Germinal center (tissue), 1 donor: ENCODE measurements at regions not wholly inside any gene's neighbourhood (a gene's known extent, or its start where the extent isn't known, plus 50 kb on each side); places are given as distances from the start of the nearest gene placed in this dataset.
"Not testable (repeated sequence)": the region's sequence is repeated elsewhere in the genome, so short reads cannot be mapped to it uniquely, and the experiment has no call there.

Experiments
- DNase-seq: peaks from one replicate; pipeline ENCODE4 v3.0.0; 2012; ENCODE audit warnings: mixed read lengths, low spot score

- DNase-seq, result no peak
These were observed 174.8 kb downstream of the LACC1 start for GRCh38 chr13:44054525-44054924.

GRCh38 chr13:44055681-44056080 is 176.0 kb downstream of the LACC1 start:
- DNase-seq, result not testable (repeated sequence)

GRCh38 chr13:44058067-44058466 is 178.4 kb downstream of the LACC1 start:
- DNase-seq, result no peak

DNA sequence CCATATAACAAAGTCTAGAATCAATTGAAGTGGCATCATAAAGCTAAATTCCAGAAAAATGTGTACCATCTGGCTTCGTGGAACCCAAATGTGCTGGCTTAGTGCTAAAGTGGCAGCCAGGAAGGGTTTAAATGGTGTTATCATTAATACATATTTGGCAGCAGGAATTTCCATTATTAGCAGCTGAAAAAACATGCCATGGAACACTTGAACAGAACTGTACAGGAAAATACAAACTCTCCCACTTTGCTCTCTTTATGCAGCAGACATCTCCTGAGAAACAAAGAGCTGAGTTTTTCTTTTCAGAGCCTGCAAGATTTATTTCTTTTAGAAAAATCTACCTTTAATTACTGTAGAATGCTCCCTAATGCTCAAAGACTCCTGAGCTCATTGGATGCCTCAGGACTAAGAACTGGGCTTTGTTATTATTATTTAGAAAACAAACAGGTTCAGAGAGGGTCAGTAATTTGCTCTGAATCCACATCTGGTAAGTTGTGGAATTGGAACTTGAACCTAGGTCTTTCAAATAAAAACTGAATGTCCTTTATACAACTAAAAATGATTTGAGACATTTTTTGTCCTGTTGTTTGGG is 179.0 kb downstream of the LACC1 start:
- DNase-seq, result no peak

GRCh38 chr13:44061876-44062275 is 182.2 kb downstream of the LACC1 start:
- DNase-seq, result no peak

DNA sequence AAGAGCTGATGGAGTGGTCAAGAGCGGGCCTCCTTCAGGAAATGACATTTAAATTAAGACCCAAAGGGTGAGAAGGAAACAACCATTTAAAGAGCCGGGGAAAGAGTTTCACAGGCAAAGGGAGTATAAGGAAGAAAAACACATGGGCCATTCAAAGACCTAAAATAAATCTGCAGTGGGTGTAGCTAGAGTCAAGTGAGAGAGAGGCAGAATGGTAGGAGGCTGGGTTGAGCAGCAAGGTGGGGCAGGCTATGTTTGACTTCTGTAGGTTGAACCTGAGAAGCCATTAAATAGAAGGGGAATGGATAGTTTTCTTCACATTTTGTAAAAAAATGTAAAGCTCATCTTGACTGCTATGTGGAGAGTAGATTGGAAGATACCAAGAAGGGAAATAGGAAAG is 183.8 kb downstream of the LACC1 start:
- no peak for DNase-seq

- DNase-seq, result no peak
These were observed 184.2 kb downstream of the LACC1 start for GRCh38 chr13:44063881-44064280.

DNA sequence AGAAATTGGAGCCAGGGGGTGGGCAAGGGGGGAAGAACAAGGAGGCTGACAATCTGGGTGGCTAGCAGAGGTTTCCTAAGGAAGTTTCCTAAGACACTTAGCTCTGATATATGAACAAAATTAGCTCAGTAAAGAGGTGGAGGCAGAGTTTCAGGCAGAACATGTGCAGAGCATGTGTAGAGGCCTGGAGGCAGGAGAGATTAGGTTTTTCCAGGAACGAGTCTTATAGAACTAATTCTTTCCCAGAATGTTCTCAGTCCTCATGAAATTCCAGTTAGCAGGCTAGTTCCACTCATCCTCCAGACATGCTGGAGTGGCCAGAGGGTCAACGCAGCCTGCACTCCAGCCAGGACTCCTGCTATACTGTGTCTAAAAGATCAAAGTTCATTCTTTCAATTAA is 184.7 kb downstream of the LACC1 start:
- DNase-seq, result no peak

- no peak for DNase-seq
These were observed 188.5 kb downstream of the LACC1 start for GRCh38 chr13:44068169-44068568.

DNA sequence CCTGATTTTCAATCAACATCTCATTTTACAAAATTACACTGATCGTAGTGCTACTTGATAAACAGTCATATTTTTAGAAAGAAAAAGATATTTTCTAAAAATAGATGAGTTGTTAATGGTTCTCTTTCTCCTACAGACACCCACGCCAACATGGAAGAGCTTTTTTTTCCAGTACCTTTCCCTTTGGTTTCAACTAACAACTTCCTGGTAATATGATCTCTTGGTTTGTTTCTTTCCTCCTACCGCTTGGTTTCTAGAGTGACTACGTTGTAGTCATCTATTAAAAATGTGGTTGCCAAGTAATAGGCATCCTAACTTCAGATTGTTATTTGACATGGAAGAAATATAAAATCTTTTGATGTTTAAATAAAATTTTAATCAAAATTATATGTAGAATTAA is 189.0 kb downstream of the LACC1 start:
- no peak for DNase-seq

DNA sequence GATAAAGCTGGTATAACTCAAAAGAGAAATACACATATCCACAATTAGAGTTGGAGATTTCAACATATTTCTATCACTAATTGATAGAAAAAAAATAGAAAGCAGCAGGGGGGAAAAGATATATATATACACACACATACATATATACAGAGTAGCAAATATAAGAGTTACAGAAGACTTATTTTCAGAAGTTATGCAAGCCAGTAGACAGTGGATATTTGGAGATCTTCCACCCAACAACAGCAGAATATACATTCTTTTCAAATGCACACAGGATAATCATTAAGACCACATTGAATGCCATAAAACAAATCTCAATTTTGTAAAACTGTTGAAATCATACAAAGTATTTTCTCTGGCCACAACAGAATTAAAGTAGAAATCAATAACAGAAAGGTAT is 192.8 kb downstream of the LACC1 start:
- no peak for DNase-seq

DNA sequence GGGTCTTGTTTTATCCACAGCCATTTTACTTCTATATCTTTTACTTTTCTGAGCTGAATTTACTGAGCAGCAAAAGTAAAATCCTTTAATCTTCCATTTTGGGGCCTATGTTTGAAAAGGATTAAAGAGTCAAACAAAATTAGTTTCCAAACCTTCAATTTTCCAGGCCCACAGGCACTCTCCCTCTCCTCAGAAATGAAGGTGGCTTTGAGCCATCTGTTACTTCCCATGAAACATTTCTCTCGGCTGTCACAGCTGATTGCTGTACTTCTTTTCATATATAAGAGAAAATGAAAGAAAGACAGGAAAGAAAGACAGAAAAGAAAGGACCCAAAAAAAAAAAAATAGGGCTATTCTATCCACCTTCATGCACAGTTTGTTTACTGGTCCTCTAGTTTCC is 194.9 kb downstream of the LACC1 start:
- DNase-seq, result no peak

- no peak for DNase-seq
These were observed 195.4 kb downstream of the LACC1 start for GRCh38 chr13:44075113-44075512.

- DNase-seq, result no peak
These were observed 199.2 kb downstream of the LACC1 start for GRCh38 chr13:44078806-44079376.

DNA sequence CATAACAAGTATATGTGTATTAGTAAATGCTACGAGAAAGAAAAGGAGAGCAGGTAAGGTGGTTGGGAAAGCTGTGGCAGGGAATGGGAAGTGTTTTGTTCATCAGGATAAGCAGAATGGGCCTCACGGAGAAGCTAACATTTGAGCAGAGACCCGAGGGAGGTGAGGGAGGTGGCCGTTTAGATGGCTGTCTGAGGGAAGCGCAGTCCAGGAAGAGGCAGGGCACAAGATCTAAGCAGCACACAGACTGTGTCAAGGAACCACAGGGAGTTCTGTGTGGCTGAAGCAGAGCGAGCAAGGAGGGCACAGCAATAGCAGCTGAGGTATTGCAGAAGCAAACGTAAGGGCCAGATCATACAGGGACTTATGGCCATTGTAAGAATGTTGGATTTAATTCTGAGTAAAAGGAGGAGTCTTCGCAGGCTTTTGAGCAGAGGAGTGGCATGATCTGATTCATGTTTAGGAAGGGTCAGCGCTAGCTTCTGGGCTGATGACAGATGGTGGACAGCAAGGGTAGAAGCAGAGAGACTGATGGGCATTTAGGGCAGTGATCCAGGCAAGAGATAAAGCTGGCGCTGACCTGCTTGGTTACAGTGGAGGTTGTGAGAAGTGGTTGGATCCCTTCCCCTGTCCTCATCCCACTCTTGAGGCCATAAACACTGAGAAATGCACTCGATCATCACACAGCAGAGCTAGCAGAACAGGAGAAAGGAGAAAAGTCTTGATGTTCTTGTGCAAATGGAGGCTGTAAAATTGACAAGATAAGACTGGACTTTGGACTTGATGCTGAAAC is 199.9 kb downstream of the LACC1 start:
- DNase-seq, result no peak

DNA sequence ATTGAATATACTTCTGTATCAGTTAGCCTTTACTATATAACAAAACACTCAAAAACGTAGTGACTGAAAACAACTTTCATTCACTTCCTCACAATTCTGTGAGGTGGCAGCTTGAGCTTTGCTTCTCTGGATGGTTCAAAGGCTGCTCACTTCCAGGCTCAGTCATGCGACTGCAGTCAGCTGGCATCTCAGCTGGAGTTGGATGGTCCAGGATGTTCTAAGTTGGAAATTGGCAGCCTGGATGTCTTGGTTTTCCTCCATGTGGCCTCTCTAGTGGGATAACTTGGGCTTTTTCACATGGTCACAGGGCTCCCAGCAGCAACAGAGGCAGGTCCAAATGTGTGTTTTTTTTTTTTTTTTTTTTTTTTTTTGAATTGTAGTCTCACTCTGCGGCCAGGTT is 204.4 kb downstream of the LACC1 start:
- no peak for DNase-seq

GRCh38 chr13:44086389-44086788 is 206.7 kb downstream of the LACC1 start:
- no peak for DNase-seq

DNA sequence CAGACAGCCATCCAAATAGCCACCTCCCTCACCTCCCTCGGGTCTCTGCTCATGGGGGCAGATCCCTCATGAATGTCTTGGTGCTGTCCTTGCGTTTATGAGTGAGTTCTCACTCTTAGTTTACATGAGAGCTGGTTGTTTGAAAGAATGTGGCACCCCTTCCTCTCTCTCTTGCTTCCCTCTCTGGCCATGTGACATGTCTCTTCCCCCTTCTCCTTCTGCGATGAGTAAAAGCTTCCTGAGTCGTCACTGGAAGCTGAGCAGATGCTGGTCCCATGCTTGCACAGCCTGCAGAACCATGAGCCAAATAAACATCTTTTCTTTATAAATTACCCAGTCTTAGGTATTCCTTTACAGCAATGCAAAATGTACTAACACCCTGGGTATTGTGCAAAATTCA is 208.7 kb downstream of the LACC1 start:
- no peak for DNase-seq

GRCh38 chr13:44088991-44089413 is 209.3 kb downstream of the LACC1 start:
- no peak for DNase-seq

DNA sequence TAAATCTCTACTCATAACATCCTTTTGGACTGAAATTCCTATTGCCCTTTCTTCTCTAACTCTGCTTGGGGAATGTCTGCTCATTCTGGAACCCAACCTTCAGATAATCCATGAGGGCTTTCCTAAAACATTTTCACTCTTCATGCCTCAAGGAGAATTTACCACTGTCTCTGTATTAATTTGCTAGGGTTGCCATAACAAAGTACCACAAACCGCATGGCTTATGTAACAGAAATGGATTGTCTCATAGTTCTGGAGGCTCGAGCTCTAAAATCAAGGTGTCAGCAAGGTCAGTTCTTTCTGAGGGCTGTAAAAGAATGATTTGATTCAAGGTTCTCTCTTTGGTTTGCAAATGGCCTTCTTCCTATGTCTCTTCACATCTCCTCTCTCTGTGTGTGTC is 209.7 kb downstream of the LACC1 start:
- DNase-seq, result no peak

GRCh38 chr13:44092078-44092970 is 212.6 kb downstream of the LACC1 start:
- DNase-seq, result no peak
